ENCODE measurements at regions not wholly inside any gene's neighbourhood (a gene's known extent, or its start where the extent isn't known, plus 50 kb on each side); places are given as distances from the start of the nearest gene placed in this dataset.
A peak's percentile ranks its signal among the peaks of the same experiment; 100 is the strongest.

- DNase-seq (ENCODE audit: low read depth) = peak; percentile 29
Measured at GRCh38 chr4:177107288-177107921, 202.3 kb upstream of the NEIL3 start.

GRCh38 chr4:177108708-177109107, 201.0 kb upstream of the NEIL3 start:
- peak; percentile 46 for DNase-seq (ENCODE audit: low read depth)

DNA sequence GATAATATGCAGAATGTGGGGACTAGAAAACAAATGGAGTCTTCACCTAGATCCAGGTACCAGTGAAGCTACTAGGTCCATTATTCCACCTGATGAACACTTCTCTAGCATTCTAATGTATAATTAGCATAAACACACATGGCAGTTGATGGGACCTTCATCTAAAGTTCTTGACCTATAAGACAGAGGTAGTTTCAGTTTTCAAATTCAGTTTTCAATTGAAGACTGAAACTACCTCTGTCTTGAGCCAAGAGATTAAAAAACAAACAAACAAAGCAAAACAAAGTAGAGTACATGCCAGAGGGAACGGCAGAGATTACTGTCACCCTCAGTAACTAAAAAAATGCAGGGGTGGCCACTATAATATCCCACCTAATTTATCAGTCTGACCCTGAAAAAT, 199.9 kb upstream of the NEIL3 start:
- no peak for DNase-seq (ENCODE audit: low read depth)

DNA sequence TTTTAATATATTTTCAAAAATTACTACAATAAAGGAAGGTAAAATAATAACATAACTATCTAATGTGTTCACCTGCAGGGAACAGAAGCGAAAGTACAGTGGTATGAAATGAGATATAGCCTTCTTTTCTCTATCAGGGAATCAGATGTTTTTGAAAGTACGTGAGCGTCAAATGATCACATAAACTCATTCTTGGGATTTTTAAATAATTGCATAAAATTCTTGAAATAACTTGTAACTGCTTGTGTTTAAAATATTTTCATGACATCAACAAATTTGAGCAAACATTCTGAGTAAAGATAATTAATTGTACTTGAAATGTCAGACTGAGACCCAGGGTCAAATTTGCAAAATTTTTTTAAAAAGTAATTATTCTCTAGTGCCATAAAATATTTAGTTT, 193.5 kb upstream of the NEIL3 start:
- no peak for DNase-seq (ENCODE audit: low read depth)

GRCh38 chr4:177117256-177117655, 192.4 kb upstream of the NEIL3 start:
- DNase-seq (ENCODE audit: low read depth) = no peak

DNA sequence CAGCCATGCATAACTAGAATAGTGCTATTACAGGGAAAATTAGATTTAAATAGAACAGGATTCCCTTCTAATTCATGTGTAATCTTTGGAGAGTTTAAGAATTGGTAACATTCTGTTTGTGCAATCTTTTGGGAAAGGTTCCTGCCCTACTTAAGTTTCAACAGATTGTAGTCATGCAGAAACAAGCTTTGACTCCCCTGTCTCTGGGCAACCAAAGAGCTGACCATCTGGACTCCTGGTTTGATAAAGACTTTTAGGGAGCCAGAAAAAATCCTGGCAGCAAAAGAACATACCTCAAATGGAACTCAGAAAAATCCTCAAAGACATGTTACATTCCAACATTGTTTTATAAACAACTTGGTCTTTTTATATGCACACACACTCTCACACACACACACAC, 191.1 kb upstream of the NEIL3 start:
- peak; percentile 88 for DNase-seq (ENCODE audit: low read depth)

- peak; percentile 50 for DNase-seq (ENCODE audit: low read depth)
Measured at GRCh38 chr4:177119021-177119471, 190.6 kb upstream of the NEIL3 start.

GRCh38 chr4:177119691-177120090, 190.0 kb upstream of the NEIL3 start:
- no peak for DNase-seq (ENCODE audit: low read depth)

DNA sequence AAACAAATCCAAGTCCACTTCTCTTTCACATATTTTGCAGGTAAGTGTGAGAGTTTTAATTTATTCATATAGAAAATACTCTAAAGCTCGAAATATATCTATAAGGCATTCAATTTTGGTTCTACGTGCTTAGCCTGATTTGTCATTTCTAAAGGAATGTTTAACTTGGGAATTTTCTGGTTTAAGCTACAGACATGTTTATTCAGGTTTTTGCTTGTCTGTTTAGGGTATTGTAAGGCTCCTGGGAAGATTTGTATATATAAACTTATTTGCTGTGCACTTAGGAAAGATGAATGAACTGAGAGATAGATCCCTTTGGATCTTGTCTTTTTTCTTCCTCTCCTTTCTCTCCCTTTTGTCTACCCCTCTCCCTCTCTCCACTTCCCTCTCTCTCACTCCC, 185.9 kb upstream of the NEIL3 start:
- DNase-seq (ENCODE audit: low read depth) = no peak

DNA sequence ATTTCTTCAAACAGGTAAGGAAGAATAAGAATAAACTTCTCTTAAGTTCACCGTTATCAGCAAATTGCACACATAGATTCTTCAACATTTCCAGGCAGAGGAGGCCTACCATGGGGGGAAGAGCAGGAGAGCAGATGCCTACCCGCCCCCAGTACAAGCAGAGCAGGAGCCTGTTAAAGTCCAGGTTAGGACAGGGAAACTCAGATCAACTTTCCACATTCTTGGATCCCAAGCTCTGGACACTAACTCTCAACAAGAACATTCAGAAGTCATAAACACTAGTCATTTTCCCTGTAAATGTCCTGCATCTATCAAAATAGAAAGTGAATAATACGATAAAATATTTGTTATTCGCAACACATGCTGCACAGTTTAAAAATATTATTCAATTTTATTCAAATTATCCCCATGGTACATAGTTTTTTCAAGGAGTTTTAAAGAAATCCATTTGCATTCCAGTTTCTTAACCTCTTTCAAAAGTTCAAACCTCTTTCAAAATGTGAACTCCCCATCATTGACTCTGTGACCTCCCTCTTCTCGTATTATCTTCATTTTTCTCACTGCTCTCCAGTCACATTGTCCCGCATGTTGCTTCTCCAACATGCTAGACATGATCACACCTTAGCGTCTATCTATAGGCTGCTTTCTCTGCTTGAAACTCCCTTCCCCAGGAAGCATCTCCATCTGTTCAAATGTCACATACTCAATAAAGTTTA, 185.2 kb upstream of the NEIL3 start:
- no peak for DNase-seq (ENCODE audit: low read depth)

DNA sequence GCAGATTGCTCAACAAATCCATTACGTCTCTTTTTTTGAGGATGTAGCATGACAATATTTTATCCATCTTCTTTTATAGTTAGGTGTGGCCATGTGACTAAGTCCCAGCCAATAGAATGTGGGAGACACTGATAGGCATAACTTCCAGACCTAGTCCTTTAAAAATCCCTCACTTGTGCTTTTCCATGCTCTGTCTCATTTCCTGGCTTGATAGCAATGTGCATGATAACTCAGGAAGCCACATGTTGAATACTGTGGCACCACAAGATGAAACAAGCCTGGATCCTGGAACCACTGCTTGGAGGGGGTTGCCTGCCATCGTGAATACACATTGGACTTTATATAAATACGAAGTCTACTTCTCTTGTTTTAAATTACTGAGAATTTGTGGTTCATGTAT, 184.0 kb upstream of the NEIL3 start:
- DNase-seq (ENCODE audit: low read depth) = no peak

DNA sequence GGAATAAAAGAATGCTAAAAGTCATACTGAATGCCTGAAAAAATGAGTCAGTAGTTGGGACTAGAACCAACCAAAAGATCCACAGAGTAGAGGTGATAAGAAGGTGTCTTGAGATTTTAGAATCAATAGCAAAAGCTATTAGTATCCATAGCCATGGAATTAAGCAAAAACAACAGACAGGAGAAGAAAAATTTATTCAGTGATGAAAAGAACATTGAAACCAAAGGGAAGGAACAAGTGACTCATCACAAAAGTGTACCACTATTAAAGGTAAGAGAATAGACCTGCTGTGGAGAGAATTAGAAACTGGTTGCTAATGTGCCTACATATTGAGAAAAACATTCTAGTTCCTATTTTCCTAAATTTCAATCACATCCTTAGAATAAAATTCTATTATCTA, 182.0 kb upstream of the NEIL3 start:
- no peak for DNase-seq (ENCODE audit: low read depth)

- DNase-seq (ENCODE audit: low read depth) = no peak
Measured at GRCh38 chr4:177128306-177128705, 181.4 kb upstream of the NEIL3 start.

DNA sequence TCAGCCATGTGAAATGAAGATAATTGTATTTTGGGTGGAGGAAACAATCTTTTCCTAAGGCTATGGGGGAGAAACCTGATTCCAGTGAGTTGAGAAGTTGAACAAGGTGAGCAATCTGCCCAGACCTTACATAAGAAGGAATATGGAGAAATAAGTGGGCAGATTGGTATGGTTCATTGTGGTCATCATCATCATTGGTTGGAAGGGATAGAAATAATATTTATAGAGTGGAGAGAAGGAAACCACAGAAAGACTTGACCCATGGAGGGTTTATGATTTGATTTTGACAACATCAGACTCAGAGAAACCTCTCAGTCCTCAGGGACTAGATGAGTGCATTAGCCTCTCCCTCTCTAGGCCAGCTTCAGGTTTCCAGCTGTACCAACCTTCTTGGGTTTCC, 177.9 kb upstream of the NEIL3 start:
- DNase-seq (ENCODE audit: low read depth) = no peak

- no peak for DNase-seq (ENCODE audit: low read depth)
Measured at GRCh38 chr4:177147668-177148067, 162.0 kb upstream of the NEIL3 start.

DNA sequence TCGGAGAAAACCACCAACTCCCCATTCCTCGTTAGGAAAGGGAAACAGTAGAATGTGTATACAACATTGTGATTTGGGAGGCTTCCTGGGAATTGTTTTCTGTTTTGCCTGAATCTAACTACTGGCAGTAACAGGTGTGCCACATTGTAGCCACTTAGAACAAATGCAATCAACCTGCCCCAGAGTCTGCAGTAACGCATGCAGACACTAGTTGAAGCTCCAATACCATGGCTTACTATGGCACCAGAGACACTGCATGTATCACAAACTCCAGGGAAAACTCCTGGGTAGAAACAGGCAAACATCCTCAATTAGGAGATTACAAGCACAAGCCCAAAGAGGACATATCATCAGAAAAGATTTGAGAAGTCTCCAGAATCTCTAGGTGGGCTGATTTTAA, 154.2 kb upstream of the NEIL3 start:
- DNase-seq (ENCODE audit: low read depth) = peak; percentile 17

- DNase-seq (ENCODE audit: low read depth) = no peak
Measured at GRCh38 chr4:177159600-177159999, 150.1 kb upstream of the NEIL3 start.

DNA sequence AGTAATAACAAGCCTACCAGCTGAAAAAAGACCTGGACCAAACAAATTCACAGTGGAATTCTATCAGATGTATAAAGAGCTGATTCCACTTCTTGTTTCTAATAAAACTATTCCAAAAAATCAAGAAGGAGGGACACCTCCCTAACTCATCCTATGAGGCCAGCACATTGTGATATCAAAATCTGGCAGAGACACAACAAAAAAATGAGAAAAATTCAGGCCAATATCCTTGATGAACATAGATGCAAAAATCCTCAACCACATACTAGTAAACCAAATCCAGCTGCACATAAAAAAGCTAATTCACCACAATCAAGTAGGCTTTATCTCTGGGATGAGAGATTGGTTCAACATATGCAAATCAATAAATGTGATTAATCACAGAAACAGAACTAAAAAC, 147.9 kb upstream of the NEIL3 start:
- no peak for DNase-seq (ENCODE audit: low read depth)

GRCh38 chr4:177163532-177163931, 146.1 kb upstream of the NEIL3 start:
- peak; percentile 79 for DNase-seq (ENCODE audit: low read depth)

- DNase-seq (ENCODE audit: low read depth) = no peak
Measured at GRCh38 chr4:177171588-177171987, 138.1 kb upstream of the NEIL3 start.

GRCh38 chr4:177175473-177175872, 134.2 kb upstream of the NEIL3 start:
- no peak for DNase-seq (ENCODE audit: low read depth)

DNA sequence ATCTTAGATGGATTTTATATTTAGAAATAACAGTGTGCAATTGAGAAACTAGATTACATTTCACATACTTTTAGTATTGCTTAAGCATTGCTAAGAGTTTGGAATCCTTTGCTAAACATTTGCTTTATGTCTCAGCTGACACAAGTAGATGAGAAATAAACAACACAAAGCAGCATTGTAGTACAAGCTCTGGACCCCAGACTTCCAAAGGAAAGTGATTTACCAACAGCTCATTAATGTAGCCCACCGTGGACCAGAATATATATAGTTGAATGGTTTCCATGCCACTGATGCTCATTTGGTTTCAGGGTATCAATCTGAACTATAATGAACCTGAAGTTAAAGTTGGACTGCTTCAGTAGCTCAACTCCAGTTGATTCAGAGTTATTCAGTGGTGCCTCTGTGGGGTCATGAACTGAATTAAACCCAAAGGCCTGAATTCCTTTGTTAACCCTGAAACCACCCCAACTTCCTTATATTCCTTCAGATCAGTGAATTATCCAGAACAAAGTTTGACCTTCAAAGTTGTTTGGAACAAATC, 132.1 kb upstream of the NEIL3 start:
- peak; percentile 45 for DNase-seq (ENCODE audit: low read depth)

DNA sequence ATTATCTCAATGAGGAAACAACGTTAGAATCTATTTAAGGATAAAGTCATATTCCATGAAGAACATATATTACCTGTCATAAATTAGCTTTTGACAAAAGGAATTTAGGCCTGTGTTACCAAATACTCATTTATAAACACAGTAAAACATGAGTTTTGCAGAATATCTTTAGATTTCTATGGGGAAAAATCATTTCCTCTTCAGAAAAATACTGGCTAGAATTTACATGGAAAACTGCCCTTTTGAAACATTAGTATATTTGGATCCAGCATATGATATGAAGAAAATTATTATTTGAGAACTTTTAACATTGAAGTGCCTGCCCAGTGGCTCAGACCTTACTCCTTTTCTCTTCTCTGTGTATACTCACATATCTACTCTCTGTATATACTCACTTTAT, 131.4 kb upstream of the NEIL3 start:
- no peak for DNase-seq (ENCODE audit: low read depth)

All from LHCN-M2 (cell line).